ENCODE measurements at regions not wholly inside any gene's neighbourhood (a gene's known extent, or its start where the extent isn't known, plus 50 kb on each side); places are given as distances from the start of the nearest gene placed in this dataset.
A peak's percentile ranks its signal among the peaks of the same experiment; 100 is the strongest.

- peaks cover 4% of the 10 kb centered on the region for H3K9me3 Mint-ChIP-seq
- ATAC-seq: no peak
- H3K27ac Mint-ChIP-seq: no peak overlapping the region
- H3K36me3 Mint-ChIP-seq: no peaks in the 10 kb centered on the region
- no peaks in the 10 kb centered on the region for H3K4me1 Mint-ChIP-seq
- no peak overlapping the region for H3K4me3 Mint-ChIP-seq
- no peak for DNase-seq (ENCODE audit: low spot score in 2 of 2)
Observed at GRCh38 chr9:16150501-16150900, 597.7 kb downstream of the CCDC171 start.

DNA sequence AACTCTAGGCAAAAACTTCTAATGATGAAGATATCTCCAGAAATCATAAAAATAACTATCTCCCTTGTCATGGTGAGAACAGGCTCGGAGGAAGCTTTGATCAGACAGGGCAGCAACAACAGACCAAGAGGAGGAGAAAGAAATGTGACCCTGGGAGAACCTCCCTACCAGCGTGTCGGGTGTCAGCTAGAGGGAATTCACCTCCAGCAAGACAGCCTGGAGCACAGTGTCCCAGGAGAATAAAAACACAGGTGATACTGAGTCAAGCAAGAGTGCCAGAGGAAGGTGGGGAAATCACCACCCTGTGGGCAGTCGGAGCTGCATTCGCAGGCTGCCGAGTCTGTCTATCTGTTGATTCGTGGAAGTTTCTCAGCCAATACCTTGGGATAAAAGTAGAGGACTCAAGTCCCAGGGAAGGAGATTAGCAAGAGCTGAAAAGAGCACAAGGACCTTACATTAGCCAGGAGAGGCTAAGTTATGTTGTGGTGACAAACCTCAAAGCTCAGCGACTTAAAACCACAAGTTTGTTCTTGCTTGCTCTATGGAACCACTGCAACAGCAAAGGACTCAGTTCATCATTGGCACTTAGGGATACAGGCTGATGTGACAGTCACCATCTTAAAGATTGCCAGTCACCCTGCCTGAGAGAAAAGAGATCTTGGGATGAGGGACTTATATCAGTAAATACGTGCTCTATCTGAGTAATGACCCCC lies 598.3 kb downstream of the CCDC171 start:
- H3K36me3 Mint-ChIP-seq: no peaks in the 10 kb centered on the region
- ATAC-seq (no peak), DNase-seq (ENCODE audit: low spot score in 2 of 2) (no peak)
- H3K4me3 Mint-ChIP-seq: no peak overlapping the region
- peaks cover 4% of the 10 kb centered on the region for H3K9me3 Mint-ChIP-seq
- H3K4me1 Mint-ChIP-seq: no peaks in the 10 kb centered on the region
- no peak overlapping the region for H3K27ac Mint-ChIP-seq

GRCh38 chr9:16152276-16153101 lies 599.6 kb downstream of the CCDC171 start:
- ATAC-seq: no peak
- Mint-ChIP-seq H3K4me3 (no peak overlapping the region), H3K36me3 (no peaks in the 10 kb centered on the region), H3K27ac (no peak overlapping the region), H3K9me3 (peaks cover 4% of the 10 kb centered on the region), H3K4me1 (no peaks in the 10 kb centered on the region)
- no peak for DNase-seq (ENCODE audit: low spot score in 2 of 2)

- no peak for DNase-seq (ENCODE audit: low spot score in 2 of 2)
- H3K27ac Mint-ChIP-seq: no peak overlapping the region
- no peak for ATAC-seq
- no peaks in the 10 kb centered on the region for H3K36me3 Mint-ChIP-seq
- no peak overlapping the region for H3K4me3 Mint-ChIP-seq
- peaks cover 4% of the 10 kb centered on the region for H3K9me3 Mint-ChIP-seq
- H3K4me1 Mint-ChIP-seq: no peaks in the 10 kb centered on the region
Observed at GRCh38 chr9:16153221-16153620, 600.4 kb downstream of the CCDC171 start.

DNA sequence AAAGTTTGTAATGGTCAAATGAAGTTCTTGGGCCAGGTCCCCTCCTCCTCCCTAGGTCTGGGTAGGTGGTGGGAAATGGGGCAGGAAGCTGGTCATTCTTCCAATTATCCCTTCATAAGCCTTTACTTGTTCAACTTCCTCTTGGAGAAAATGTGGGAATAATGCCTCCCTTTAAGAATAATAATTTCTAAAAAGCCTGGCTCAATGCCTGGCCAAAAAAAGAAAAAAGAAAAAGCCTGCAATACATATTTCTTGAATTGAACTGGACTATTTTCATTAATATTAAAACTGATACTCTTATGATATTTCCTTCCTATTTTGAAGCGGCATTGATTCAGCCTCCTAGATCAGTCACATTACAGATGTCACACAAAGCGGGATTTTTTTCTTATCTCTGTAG lies 600.9 kb downstream of the CCDC171 start:
- H3K36me3 Mint-ChIP-seq: no peaks in the 10 kb centered on the region
- H3K4me1 Mint-ChIP-seq: no peaks in the 10 kb centered on the region
- H3K9me3 Mint-ChIP-seq: peaks cover 4% of the 10 kb centered on the region
- no peak overlapping the region for H3K27ac Mint-ChIP-seq
- DNase-seq (ENCODE audit: low spot score in 2 of 2) (no peak), ATAC-seq (no peak)
- H3K4me3 Mint-ChIP-seq: no peak overlapping the region

- ATAC-seq (peak; percentile 50), DNase-seq (ENCODE audit: low spot score in 2 of 2) (no peak)
- Mint-ChIP-seq H3K36me3 (no peaks in the 10 kb centered on the region), H3K27ac (no peak overlapping the region), H3K4me3 (no peak overlapping the region), H3K9me3 (peaks cover 7% of the 10 kb centered on the region), H3K4me1 (no peaks in the 10 kb centered on the region)
Observed at GRCh38 chr9:16154521-16155078, 601.8 kb downstream of the CCDC171 start.

DNA sequence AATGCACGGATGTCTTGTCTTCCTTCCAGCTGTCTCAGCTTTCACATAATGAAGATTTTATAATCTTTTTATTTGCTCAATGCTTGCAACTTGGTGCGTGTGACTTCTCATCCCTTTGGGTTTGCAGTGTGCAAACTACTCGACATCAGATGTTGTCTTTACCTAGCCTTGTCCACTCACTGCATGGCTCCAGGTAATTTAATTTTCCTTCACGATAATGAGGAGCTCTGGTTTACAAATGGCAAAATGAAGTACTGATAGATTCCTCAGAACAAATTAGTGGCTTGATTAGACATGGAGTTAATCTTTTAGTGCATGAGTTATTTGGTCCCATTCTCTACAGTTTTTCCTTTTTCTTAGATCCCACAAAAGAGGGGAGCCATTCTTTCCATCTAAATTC lies 603.0 kb downstream of the CCDC171 start:
- H3K27ac Mint-ChIP-seq: no peak overlapping the region
- no peaks in the 10 kb centered on the region for H3K36me3 Mint-ChIP-seq
- no peak for ATAC-seq
- peaks cover 13% of the 10 kb centered on the region for H3K9me3 Mint-ChIP-seq
- no peak for DNase-seq (ENCODE audit: low spot score in 2 of 2)
- no peaks in the 10 kb centered on the region for H3K4me1 Mint-ChIP-seq
- H3K4me3 Mint-ChIP-seq: no peak overlapping the region

DNA sequence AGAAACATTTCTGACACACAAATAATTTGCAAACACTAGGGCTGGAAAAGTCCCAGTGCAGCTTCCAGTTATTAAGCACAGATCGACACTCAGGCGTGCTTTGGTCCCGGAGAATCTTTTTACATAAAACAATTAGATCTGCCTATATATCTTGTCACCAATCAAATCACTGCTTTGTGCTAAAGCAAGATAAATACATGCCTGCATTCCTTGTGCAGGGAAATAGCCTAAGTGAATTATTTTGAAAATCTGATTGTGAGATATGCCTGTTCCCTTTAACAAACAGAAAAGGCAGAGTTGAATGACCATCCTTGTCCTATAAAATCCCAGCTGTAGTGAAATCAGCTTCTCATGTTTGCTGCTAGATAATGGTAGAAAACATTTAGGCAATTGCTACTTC lies 604.4 kb downstream of the CCDC171 start:
- Mint-ChIP-seq H3K4me3 (no peak overlapping the region), H3K9me3 (peaks cover 13% of the 10 kb centered on the region), H3K4me1 (no peaks in the 10 kb centered on the region), H3K36me3 (no peaks in the 10 kb centered on the region), H3K27ac (no peak overlapping the region)
- ATAC-seq (no peak), DNase-seq (ENCODE audit: low spot score in 2 of 2) (no peak)

- DNase-seq (ENCODE audit: low spot score in 2 of 2): no peak
- no peak overlapping the region for H3K4me3 Mint-ChIP-seq
- H3K4me1 Mint-ChIP-seq: no peaks in the 10 kb centered on the region
- H3K36me3 Mint-ChIP-seq: no peaks in the 10 kb centered on the region
- no peak overlapping the region for H3K27ac Mint-ChIP-seq
- peaks cover 13% of the 10 kb centered on the region for H3K9me3 Mint-ChIP-seq
- ATAC-seq: no peak
Observed at GRCh38 chr9:16157651-16158050, 604.8 kb downstream of the CCDC171 start.

DNA sequence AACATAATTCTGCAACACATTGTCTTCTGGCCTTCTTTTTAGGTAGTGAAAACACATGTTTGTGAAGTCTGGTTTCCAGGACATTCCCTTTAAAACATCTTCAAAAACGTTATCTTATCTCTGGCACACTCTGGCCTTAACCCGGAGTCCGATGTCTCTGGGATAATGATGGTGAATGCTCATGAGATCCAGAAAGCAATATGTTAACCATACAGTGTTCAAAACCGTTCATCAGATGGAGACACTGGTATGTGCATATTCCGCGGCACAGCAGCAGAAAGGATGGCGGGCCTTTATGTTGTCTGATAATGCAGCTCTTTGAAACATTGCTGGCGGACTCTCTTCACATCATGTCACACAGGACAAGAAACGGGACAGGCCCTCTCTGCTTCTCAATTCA lies 605.2 kb downstream of the CCDC171 start:
- no peak for ATAC-seq
- DNase-seq (ENCODE audit: low spot score in 2 of 2): no peak
- no peaks in the 10 kb centered on the region for H3K4me1 Mint-ChIP-seq
- H3K27ac Mint-ChIP-seq: no peak overlapping the region
- peaks cover 15% of the 10 kb centered on the region for H3K9me3 Mint-ChIP-seq
- no peaks in the 10 kb centered on the region for H3K36me3 Mint-ChIP-seq
- no peak overlapping the region for H3K4me3 Mint-ChIP-seq

DNA sequence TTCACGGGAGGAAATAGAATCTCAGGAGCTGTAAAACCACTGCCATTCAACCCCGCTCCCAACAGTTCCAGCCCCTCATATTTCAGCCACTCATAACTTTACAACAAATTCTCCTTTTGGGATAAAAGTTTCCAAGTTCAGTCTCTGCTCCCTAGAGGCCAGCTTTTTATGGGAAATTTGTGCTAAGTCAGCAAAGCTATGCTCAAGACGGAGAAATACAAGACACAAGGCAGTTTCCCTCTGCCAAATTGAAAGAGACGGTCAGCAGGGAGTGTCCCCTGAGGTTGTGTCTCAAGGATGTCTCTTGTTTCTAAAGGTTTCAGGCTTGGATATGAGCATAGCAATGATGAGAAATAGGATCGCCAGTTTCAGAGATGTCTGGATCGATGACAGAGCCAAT lies 608.6 kb downstream of the CCDC171 start:
- Mint-ChIP-seq H3K9me3 (peaks cover 16% of the 10 kb centered on the region), H3K4me1 (no peaks in the 10 kb centered on the region), H3K36me3 (no peaks in the 10 kb centered on the region), H3K27ac (no peak overlapping the region), H3K4me3 (no peak overlapping the region)
- ATAC-seq (no peak), DNase-seq (ENCODE audit: low spot score in 2 of 2) (no peak)

- no peaks in the 10 kb centered on the region for H3K4me1 Mint-ChIP-seq
- H3K4me3 Mint-ChIP-seq: no peak overlapping the region
- no peak for DNase-seq (ENCODE audit: low spot score in 2 of 2)
- H3K36me3 Mint-ChIP-seq: no peaks in the 10 kb centered on the region
- H3K27ac Mint-ChIP-seq: no peak overlapping the region
- no peak for ATAC-seq
- peaks cover 10% of the 10 kb centered on the region for H3K9me3 Mint-ChIP-seq
Observed at GRCh38 chr9:16170119-16170518, 617.3 kb downstream of the CCDC171 start.

DNA sequence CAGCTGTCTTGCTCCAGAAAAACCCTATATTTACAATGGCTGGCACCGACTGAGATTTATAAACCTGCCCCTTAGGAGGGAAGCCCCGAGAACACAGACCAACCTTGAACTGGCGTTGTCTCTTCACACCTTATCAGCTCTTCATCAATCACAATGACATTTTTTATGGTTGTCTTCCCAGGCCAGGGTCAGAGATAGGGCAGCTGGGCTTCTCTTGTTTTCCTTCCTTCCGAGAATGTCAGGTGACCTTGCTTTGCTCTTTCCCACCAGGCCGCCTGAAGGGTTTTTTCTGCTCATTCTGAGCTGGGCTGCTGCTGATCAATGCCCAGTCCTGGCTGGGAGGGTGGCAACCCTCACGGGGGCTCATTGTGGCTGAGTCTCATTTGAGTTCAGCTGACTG lies 619.1 kb downstream of the CCDC171 start:
- H3K9me3 Mint-ChIP-seq: peaks cover 9% of the 10 kb centered on the region
- H3K36me3 Mint-ChIP-seq: no peaks in the 10 kb centered on the region
- H3K27ac Mint-ChIP-seq: no peak overlapping the region
- no peaks in the 10 kb centered on the region for H3K4me1 Mint-ChIP-seq
- ATAC-seq (no peak), DNase-seq (ENCODE audit: low spot score in 2 of 2) (no peak)
- no peak overlapping the region for H3K4me3 Mint-ChIP-seq

GRCh38 chr9:16172796-16173195 lies 620.0 kb downstream of the CCDC171 start:
- Mint-ChIP-seq H3K9me3 (peaks cover 4% of the 10 kb centered on the region), H3K27ac (no peak overlapping the region), H3K36me3 (no peaks in the 10 kb centered on the region), H3K4me1 (no peaks in the 10 kb centered on the region), H3K4me3 (no peak overlapping the region)
- ATAC-seq (no peak), DNase-seq (ENCODE audit: low spot score in 2 of 2) (no peak)

DNA sequence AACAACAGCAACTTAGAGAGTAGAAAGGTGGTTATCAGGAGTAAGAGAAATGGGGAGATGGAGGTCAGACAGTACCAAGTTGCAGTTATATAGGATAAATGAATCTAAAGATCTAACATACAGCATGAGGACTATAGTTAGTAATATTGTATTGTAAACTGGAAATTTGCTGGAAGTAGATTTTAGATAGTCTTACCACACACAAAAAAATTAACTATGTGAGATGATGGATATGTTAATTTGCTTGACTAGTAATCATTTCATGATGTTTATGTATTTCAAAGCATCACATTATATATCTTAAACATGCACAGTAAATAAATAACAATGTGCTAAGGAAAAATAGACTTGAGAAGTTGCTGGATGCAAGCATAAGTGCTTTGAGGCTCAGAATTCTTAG lies 622.1 kb downstream of the CCDC171 start:
- H3K9me3 Mint-ChIP-seq: peaks cover 4% of the 10 kb centered on the region
- no peak for ATAC-seq

GRCh38 chr9:16175461-16175860 lies 622.6 kb downstream of the CCDC171 start:
- Mint-ChIP-seq H3K4me1 (no peaks in the 10 kb centered on the region), H3K36me3 (no peaks in the 10 kb centered on the region), H3K9me3 (peaks cover 4% of the 10 kb centered on the region), H3K4me3 (no peak overlapping the region), H3K27ac (no peak overlapping the region)
- ATAC-seq (no peak), DNase-seq (ENCODE audit: low spot score in 2 of 2) (no peak)

More for the DNA sequence above, 622.1 kb downstream of the CCDC171 start:
- DNase-seq (ENCODE audit: low spot score in 2 of 2): no peak
- Mint-ChIP-seq H3K36me3 (no peaks in the 10 kb centered on the region), H3K4me1 (no peaks in the 10 kb centered on the region), H3K27ac (no peak overlapping the region), H3K4me3 (no peak overlapping the region)
